GM12892 (cell line): ENCODE measurements at regions not wholly inside any gene's neighbourhood (a gene's known extent, or its start where the extent isn't known, plus 50 kb on each side); places are given as distances from the start of the nearest gene placed in this dataset.

ENCODE experiments used
- POLR2A ChIP-seq: IDR thresholded peaks from 2 replicates; pipeline ENCODE4 v1.6.1; 2011; ENCODE audit warnings: low read depth, low read length, control low read depth
- POLR2AphosphoS5 ChIP-seq: IDR thresholded peaks from 2 replicates; pipeline ENCODE4 v1.6.1; 2011; ENCODE audit warnings: low read depth, low read length, control low read depth

DNA sequence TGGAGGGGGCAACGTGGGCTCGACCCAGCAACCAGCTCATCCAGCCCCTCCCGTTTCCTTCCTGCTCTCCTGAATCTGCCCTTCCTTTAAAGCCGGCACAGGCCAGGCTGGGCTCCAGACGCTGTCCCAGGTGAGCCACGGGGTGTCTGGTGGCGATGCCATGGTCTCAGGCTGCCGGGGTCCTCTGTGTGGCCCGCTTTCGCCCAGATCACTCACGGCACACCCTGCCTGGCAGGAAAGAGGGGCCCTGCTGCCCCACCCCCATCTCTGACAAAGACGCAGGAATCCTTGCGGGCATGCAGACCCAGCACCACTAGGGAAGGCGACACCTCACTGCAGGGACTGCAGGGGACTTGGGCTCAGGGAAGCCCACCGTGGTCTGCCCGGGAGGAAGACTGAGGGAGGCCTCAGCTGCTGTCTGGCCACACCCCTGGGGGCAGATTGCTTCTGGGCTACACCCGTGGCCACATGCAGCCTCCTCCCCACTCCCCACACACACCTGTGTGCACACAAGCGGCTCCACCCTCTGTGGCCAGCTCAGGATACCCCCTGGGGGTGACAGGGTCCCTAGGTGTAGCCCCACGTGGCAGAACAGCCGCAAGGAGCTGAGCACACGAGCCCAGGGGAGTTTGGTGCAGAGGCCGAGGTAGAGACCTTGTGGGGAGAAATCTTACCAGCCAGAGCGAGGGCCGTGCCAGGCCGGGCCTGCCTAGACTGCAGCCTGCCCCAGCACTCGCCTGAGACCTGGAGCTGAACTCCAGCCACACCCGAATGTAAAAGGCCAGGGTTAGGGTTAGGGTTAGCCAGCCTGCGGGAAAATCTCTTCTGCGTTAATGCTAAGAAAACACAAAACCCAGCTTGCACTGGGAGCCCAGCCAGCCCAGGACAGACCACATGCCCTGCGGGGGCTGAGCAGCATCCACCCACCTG, 104.6 kb downstream of the DLL1 start:
- TF ChIP-seq POLR2A, result no peak
- TF ChIP-seq POLR2AphosphoS5, result no peak
